Sigmoid colon (tissue), 6 donors: ENCODE measurements at regions not wholly inside any gene's neighbourhood (a gene's known extent, or its start where the extent isn't known, plus 50 kb on each side); places are given as distances from the start of the nearest gene placed in this dataset.
"Not testable (repeated sequence)": the region's sequence is repeated elsewhere in the genome, so short reads cannot be mapped to it uniquely, and the experiment has no call there.

ENCODE experiments used
- DNase-seq: peaks from one replicate; pipeline ENCODE4 v3.0.0-alpha.2; 2019
- H3K27ac ChIP-seq, 4 donors: fragments of 200-600 bp; sonication (generic); one replicate each; pipeline ENCODE4 v1.5.1; 2016 to 2019; ENCODE audit warnings: mild to moderate bottlenecking in 1 of 4
- H3K27me3 ChIP-seq, 3 donors: fragments of 200-600 bp; sonication (generic); one replicate each; pipeline ENCODE4 v1.5.1; 2019; ENCODE audit warnings: mild to moderate bottlenecking in 1 of 3
- H3K36me3 ChIP-seq, 4 donors: fragments of 200-600 bp; sonication (generic); one replicate each; pipeline ENCODE4 v1.5.1; 2016 to 2019
- H3K4me1 ChIP-seq, 4 donors: fragments of 200-600 bp; sonication (generic); one replicate each; pipeline ENCODE4 v1.5.1; 2017 to 2019
- H3K4me3 ChIP-seq, 4 donors: fragments of 200-600 bp; sonication (generic); one replicate each; pipeline ENCODE4 v1.5.1; 2017 to 2019; ENCODE audit warnings: mild to moderate bottlenecking in 2 of 4, moderate library complexity in 1 of 4
- H3K9me3 ChIP-seq, 4 donors: fragments of 200-600 bp in 3 of 4; sonication (generic) in 3 of 4; one replicate each; pipeline versions ENCODE4 v1.5.1 to v1.6.1; 2013 to 2019
- CTCF ChIP-seq, 4 experiments: fragments of 450-650 bp in 3 of 4; fragments of 200-600 bp in 1 of 4; IDR thresholded peaks; one replicate each; pipeline ENCODE4 v1.5.1; 2016 to 2019; ENCODE audit warnings: antibody characterized with exemption in 4 of 4, mild to moderate bottlenecking in 3 of 4, moderate library complexity in 2 of 4
- EP300 ChIP-seq, 4 donors: sonication (generic); formaldehyde crosslinking; IDR thresholded peaks; one replicate each; pipeline ENCODE4 v1.6.1; 2017; ENCODE audit warnings: antibody characterized with exemption in 4 of 4
- POLR2A ChIP-seq, 2 donors: fragments of 450-650 bp; IDR thresholded peaks; one replicate each; pipeline ENCODE4 v1.6.1; 2016; ENCODE audit warnings: antibody characterized with exemption in 2 of 2, mild to moderate bottlenecking in 2 of 2, moderate library complexity in 2 of 2
- POLR2AphosphoS5 ChIP-seq, 4 donors: sonication (generic); formaldehyde crosslinking; IDR thresholded peaks; one replicate each; pipeline ENCODE4 v1.6.1; 2017; ENCODE audit warnings: antibody characterized with exemption in 4 of 4
- WGBS, 2 donors: extraction: QIAGEN DNeasy Blood & Tissue Kit; methylation state at CpG; one replicate each; pipeline ENCODE4 v1.1.7; 2013; 5-methylcytosine and 5-hydroxymethylcytosine counted together
- intact Hi-C: fragments of 100-400 bp; cut with DNase I; formaldehyde crosslinking; loops from one replicate; pipeline ENCODE4 v1.15.1; 2023
- donor health status: healthy with polysubstance abuse.
- donor health status: healthy.

GRCh38 chr14:89473569-89473968 is 56.5 kb upstream of the FOXN3 start:
- Histone ChIP-seq H3K27me3 (no peaks in the 10 kb centered on the region), H3K4me3 (no peak overlapping the region), H3K36me3 (no peaks in the 10 kb centered on the region), H3K9me3 (no peaks in the 10 kb centered on the region), H3K4me1 (peaks cover 0 to 3% (median 0%) of the 10 kb centered on the region in 4 donors), H3K27ac (no peak overlapping the region)
- WGBS, 2 donors, result 90 to 96% methylated on average over 2 of the region's 2 CpGs
- TF ChIP-seq POLR2A (IDR thresholded peaks at IDR 0.05), result no peak
- TF ChIP-seq CTCF (IDR thresholded peaks at IDR 0.05), result no peak
- TF ChIP-seq POLR2AphosphoS5 (IDR thresholded peaks at IDR 0.05), result no peak
- TF ChIP-seq EP300 (IDR thresholded peaks at IDR 0.05), result no peak
- no peak for DNase-seq
- intact Hi-C loops, result no loop called here

- 96 to 97% methylated on average over 6 of the region's 6 CpGs for WGBS, 2 donors
- Histone ChIP-seq H3K9me3 (no peaks in the 10 kb centered on the region), H3K27me3 (no peaks in the 10 kb centered on the region), H3K4me1 (peaks cover 0 to 3% (median 0%) of the 10 kb centered on the region in 4 donors), H3K4me3 (no peak overlapping the region), H3K36me3 (no peaks in the 10 kb centered on the region), H3K27ac (no peak overlapping the region)
- DNase-seq, result no peak
- intact Hi-C loops, result no loop called here
- TF ChIP-seq CTCF (IDR thresholded peaks at IDR 0.05), result no peak
- no peak for TF ChIP-seq POLR2AphosphoS5 (IDR thresholded peaks at IDR 0.05)
- TF ChIP-seq EP300 (IDR thresholded peaks at IDR 0.05), result no peak
- no peak for TF ChIP-seq POLR2A (IDR thresholded peaks at IDR 0.05)
These were observed 53.4 kb upstream of the FOXN3 start for GRCh38 chr14:89470401-89470800.

GRCh38 chr14:89469210-89470198 is 52.5 kb upstream of the FOXN3 start:
- no peak for DNase-seq
- WGBS, 2 donors, result 82 to 87% methylated on average over 18 of the region's 18 CpGs
- Histone ChIP-seq H3K36me3 (no peaks in the 10 kb centered on the region), H3K27me3 (no peaks in the 10 kb centered on the region), H3K4me1 (peaks cover 0 to 3% (median 0%) of the 10 kb centered on the region in 4 donors), H3K27ac (no peak overlapping the region), H3K9me3 (no peaks in the 10 kb centered on the region), H3K4me3 (no peak overlapping the region)
- intact Hi-C loops, result no loop called here
- TF ChIP-seq CTCF (IDR thresholded peaks at IDR 0.05), result no peak
- no peak for TF ChIP-seq POLR2A (IDR thresholded peaks at IDR 0.05)
- no peak for TF ChIP-seq POLR2AphosphoS5 (IDR thresholded peaks at IDR 0.05)
- no peak for TF ChIP-seq EP300 (IDR thresholded peaks at IDR 0.05)

DNA sequence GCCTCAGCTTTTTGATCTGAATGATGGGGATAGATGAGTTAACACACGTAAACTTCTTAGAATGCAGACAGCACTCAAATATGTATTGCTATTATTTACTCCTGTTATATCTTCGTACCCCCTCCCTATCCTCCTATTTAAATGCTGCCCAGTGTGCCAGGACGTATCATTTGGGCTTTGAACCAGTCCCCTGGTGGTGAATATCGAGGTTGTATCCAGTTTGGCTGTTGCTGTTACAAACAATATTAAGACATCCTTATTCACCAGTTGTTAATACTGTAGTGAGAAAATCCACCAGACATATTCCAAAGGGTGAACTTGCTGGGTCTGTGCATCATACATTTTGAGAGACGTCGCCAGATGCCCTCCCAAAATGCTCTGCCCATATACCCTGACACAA is 51.5 kb upstream of the FOXN3 start:
- Histone ChIP-seq H3K4me1 (peaks cover 0 to 3% (median 0%) of the 10 kb centered on the region in 4 donors), H3K9me3 (no peaks in the 10 kb centered on the region), H3K36me3 (no peaks in the 10 kb centered on the region), H3K4me3 (no peak overlapping the region), H3K27me3 (no peaks in the 10 kb centered on the region), H3K27ac (no peak overlapping the region)
- no peak for DNase-seq
- intact Hi-C loops, result no loop called here
- TF ChIP-seq POLR2AphosphoS5 (IDR thresholded peaks at IDR 0.05) (no peak), CTCF (IDR thresholded peaks at IDR 0.05) (no peak), EP300 (IDR thresholded peaks at IDR 0.05) (no peak), POLR2A (IDR thresholded peaks at IDR 0.05) (no peak)
- WGBS, 2 donors, result 96% methylated on average over 6 of the region's 6 CpGs

- intact Hi-C loops, result not testable (repeated sequence)
These were observed 51.0 kb upstream of the FOXN3 start for GRCh38 chr14:89468030-89468429.

More at GRCh38 chr14:89468030-89468429, 51.0 kb upstream of the FOXN3 start:
- not testable (repeated sequence) for H3K36me3 ChIP-seq, H3K4me3 ChIP-seq, H3K9me3 ChIP-seq, H3K27ac ChIP-seq, H3K27me3 ChIP-seq, DNase-seq, H3K4me1 ChIP-seq
- WGBS, 2 donors, result 87 to 92% methylated on average over 6 of the region's 6 CpGs
